ENCODE measurements at regions not wholly inside any gene's neighbourhood (a gene's known extent, or its start where the extent isn't known, plus 50 kb on each side); places are given as distances from the start of the nearest gene placed in this dataset.

DNA sequence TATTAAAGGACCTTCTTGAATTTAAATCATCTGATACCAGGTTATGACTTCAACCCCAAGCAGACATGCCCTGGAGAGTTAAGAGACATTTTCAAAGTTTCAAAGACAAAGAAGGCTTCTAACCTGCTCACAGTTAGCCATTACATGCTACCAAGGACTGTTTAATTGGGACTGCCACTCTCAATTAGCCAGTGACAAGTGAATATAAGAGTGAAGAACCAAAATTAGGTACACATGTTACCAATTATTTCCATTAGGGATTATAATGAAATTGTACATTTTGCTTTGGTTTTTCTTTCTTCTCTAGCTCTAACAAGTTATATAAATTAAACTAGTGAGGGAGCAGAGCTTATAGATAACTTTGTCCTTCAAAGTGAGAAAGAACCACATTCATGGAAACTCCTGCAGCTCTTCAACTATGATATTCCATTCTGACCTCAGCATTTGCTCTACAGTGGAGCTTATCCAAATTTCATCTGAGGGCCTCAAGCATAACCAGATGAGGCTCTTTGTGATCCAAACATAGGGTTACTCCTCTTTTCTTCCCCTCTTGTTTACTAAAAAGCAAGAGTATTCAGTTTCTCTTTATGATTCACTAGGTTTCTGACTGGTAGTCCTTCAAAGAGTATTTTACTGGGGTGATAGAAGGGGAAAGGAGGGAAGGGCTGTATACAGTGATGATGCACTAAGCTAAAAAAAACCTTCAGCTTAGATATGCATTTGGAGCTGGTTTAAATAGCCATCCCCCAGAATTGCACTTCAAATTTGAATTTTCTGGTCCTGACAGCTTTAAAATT lies 91.3 kb downstream of the DUSP6 start:
- ATAC-seq (ENCODE audit: low FRiP score) (no peak), DNase-seq (no peak)
- H3K36me3 ChIP-seq (ENCODE audit: control insufficient read depth in 1 of 2, insufficient read depth in 2 of 2, low read length in 1 of 2): no peaks in the 10 kb centered on the region
- no peaks in the 10 kb centered on the region for H3K27me3 ChIP-seq (ENCODE audit: control insufficient read depth in 1 of 2, insufficient read depth in 2 of 2, low read length in 1 of 2)
- H3K9me3 ChIP-seq (ENCODE audit: control insufficient read depth, low read length): no peaks in the 10 kb centered on the region
- intact Hi-C loops (cut with DNase I): no loop called here
- H3K4me3 ChIP-seq (ENCODE audit: low read length in 2 of 2): no peak overlapping the region
- H3K4me1 ChIP-seq (ENCODE audit: control insufficient read depth in 1 of 2, insufficient read depth in 2 of 2, low read length in 2 of 2): peaks cover 0 to 3% of the 10 kb centered on the region in 2 donors
- no peak overlapping the region for H3K27ac ChIP-seq (ENCODE audit: low read depth in 1 of 2, low read length in 2 of 2)

DNA sequence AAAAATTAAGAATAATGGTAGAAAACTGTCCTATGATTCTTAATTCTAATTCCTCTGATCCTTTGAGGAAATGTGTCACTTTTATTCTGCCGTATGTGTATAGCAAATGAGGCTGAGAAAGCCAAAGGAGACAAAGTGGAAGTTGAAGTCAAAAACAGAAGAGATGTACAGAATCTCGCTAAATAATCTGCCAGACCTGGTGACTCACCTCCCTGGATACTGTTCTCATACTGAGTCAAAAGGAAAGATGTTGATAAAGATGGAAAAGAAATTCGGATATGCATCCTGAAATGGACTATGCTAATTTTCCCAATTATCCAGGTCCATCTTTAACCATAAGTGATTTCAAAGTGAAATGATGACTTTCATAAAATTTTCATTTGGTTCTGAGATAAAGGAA lies 92.5 kb downstream of the DUSP6 start:
- no peak overlapping the region for H3K27ac ChIP-seq (ENCODE audit: low read depth in 1 of 2, low read length in 2 of 2)
- DNase-seq (no peak), ATAC-seq (ENCODE audit: low FRiP score) (no peak)
- H3K4me1 ChIP-seq (ENCODE audit: control insufficient read depth in 1 of 2, insufficient read depth in 2 of 2, low read length in 2 of 2): peaks cover 0 to 3% of the 10 kb centered on the region in 2 donors
- 88 to 89% methylated on average over 3 of the region's 3 CpGs for WGBS, 2 donors
- H3K36me3 ChIP-seq (ENCODE audit: control insufficient read depth in 1 of 2, insufficient read depth in 2 of 2, low read length in 1 of 2): no peaks in the 10 kb centered on the region
- H3K27me3 ChIP-seq (ENCODE audit: control insufficient read depth in 1 of 2, insufficient read depth in 2 of 2, low read length in 1 of 2): no peaks in the 10 kb centered on the region
- H3K4me3 ChIP-seq (ENCODE audit: low read length in 2 of 2): no peak overlapping the region
- no peaks in the 10 kb centered on the region for H3K9me3 ChIP-seq (ENCODE audit: control insufficient read depth, low read length)
- intact Hi-C loops (cut with DNase I): no loop called here

DNA sequence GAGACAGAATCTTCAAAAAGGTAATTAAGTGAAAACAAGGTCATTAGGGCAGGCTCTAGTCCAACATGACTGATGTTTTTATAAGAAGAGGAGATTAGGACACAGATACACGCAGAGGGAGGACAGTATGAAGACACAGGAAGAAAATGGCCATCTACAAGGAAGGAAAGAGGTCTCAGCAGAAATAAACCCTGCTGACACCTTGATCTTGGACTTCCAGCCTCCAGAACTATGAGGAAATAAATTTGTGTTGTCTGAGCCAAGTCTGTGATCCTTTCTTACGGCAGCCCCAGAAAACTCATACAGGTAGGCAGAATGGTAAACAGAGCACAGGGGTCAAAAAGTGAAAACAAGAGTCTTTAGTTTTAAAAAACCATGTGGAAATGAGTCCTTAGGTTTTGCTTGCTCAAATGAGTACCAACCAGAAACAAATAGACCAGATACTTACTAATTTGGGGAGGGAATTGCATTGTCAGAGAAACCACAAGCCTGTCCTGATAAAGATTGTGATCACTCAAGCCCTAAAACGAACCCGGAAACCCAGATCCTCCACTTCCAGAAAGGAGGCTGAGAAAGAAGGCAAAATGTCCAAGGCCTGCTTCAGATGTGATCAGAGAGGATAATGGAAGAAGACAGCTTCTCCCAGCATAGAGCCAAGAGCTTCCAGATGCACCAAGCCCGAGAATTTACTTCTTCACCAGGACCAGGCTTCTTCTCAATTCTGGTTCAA lies 93.9 kb downstream of the DUSP6 start:
- no peak for ATAC-seq (ENCODE audit: low FRiP score)
- Histone ChIP-seq H3K36me3 (ENCODE audit: control insufficient read depth in 1 of 2, insufficient read depth in 2 of 2, low read length in 1 of 2) (no peaks in the 10 kb centered on the region), H3K27ac (ENCODE audit: low read depth in 1 of 2, low read length in 2 of 2) (no peak overlapping the region), H3K9me3 (ENCODE audit: control insufficient read depth, low read length) (no peaks in the 10 kb centered on the region), H3K4me3 (ENCODE audit: low read length in 2 of 2) (no peak overlapping the region), H3K4me1 (ENCODE audit: control insufficient read depth in 1 of 2, insufficient read depth in 2 of 2, low read length in 2 of 2) (peaks cover 0 to 3% of the 10 kb centered on the region in 2 donors), H3K27me3 (ENCODE audit: control insufficient read depth in 1 of 2, insufficient read depth in 2 of 2, low read length in 1 of 2) (no peaks in the 10 kb centered on the region)
- intact Hi-C loops (cut with DNase I): no loop called here
- 96 to 98% methylated on average over 5 of the region's 5 CpGs for WGBS, 2 donors
- DNase-seq: no peak

DNA sequence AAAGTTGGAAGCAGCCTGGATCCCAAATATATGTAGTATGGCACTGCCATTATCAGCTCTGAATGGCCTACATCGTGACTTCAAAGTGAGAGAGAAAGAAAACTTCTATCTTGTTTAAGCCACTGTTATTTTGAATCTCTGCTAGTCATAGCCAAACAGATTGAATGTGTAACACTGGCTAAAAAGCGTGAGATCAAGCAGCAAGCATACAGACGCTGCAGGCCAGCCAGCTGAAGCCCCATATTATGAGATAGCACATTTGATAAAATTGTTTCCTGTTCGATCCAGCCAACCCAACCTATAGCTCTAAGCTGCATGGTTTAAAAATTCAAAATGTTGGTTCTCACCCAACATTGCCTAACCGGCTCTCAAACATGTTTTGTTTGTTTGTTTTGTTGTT lies 95.0 kb downstream of the DUSP6 start:
- peaks cover 0 to 3% of the 10 kb centered on the region in 2 donors for H3K4me1 ChIP-seq (ENCODE audit: control insufficient read depth in 1 of 2, insufficient read depth in 2 of 2, low read length in 2 of 2)
- ATAC-seq (ENCODE audit: low FRiP score): no peak
- no peaks in the 10 kb centered on the region for H3K36me3 ChIP-seq (ENCODE audit: control insufficient read depth in 1 of 2, insufficient read depth in 2 of 2, low read length in 1 of 2)
- DNase-seq: no peak
- H3K9me3 ChIP-seq (ENCODE audit: control insufficient read depth, low read length): no peaks in the 10 kb centered on the region
- intact Hi-C loops (cut with DNase I): no loop called here
- WGBS, 2 donors: 62 to 63% methylated on average over 5 of the region's 5 CpGs
- H3K27ac ChIP-seq (ENCODE audit: low read depth in 1 of 2, low read length in 2 of 2): no peak overlapping the region
- H3K4me3 ChIP-seq (ENCODE audit: low read length in 2 of 2): no peak overlapping the region
- H3K27me3 ChIP-seq (ENCODE audit: control insufficient read depth in 1 of 2, insufficient read depth in 2 of 2, low read length in 1 of 2): no peaks in the 10 kb centered on the region

DNA sequence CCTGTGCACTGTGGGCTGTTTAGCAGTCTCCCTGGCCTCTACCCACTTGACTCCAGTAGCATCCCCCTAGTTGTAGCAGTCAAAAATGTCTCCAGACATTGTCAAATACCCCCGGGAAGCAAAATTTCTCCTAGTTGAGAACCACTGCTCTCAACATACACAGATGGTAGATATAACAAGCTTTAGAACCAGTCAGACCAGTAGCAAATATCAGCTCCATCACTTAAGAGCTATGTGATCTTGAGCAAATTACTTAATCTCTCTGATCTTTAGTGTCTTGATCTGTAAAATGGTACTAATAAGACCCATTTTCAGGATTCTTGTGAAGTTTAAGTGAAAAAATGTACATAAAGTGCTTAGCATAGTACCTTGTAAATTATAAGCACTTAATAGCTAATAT lies 96.2 kb downstream of the DUSP6 start:
- ATAC-seq (ENCODE audit: low FRiP score) (no peak), DNase-seq (no peak)
- Histone ChIP-seq H3K27ac (ENCODE audit: low read depth in 1 of 2, low read length in 2 of 2) (no peak overlapping the region), H3K36me3 (ENCODE audit: control insufficient read depth in 1 of 2, insufficient read depth in 2 of 2, low read length in 1 of 2) (no peaks in the 10 kb centered on the region), H3K4me1 (ENCODE audit: control insufficient read depth in 1 of 2, insufficient read depth in 2 of 2, low read length in 2 of 2) (peaks cover 0 to 3% of the 10 kb centered on the region in 2 donors), H3K27me3 (ENCODE audit: control insufficient read depth in 1 of 2, insufficient read depth in 2 of 2, low read length in 1 of 2) (no peaks in the 10 kb centered on the region), H3K9me3 (ENCODE audit: control insufficient read depth, low read length) (no peaks in the 10 kb centered on the region), H3K4me3 (ENCODE audit: low read length in 2 of 2) (no peak overlapping the region)
- WGBS, 2 donors: 98 to 100% methylated on average over 1 of the region's 1 CpG
- intact Hi-C loops (cut with DNase I): no loop called here

DNA sequence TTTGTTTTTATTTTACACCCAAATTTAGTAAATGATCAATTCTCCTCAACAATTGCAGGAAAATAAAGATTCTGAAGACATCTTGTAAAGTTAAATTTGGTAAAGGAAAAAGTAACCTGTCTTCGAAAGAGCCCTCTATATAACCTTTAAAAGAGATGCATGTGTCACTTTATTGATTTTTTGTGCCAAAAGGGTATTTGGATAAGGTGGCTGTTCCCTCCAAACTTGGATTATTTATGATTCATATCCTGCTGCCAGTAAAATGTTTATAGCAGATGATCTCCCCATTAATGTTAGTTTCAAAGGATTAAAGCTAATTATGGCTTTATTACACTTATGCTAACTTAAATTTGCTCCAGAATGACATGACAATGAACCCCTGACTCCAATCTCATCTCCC lies 98.8 kb downstream of the DUSP6 start:
- no peak overlapping the region for H3K4me3 ChIP-seq (ENCODE audit: low read length in 2 of 2)
- intact Hi-C loops (cut with DNase I): no loop called here
- ATAC-seq (ENCODE audit: low FRiP score) (no peak), DNase-seq (no peak)
- no peak overlapping the region for H3K27ac ChIP-seq (ENCODE audit: low read depth in 1 of 2, low read length in 2 of 2)
- no peaks in the 10 kb centered on the region for H3K36me3 ChIP-seq (ENCODE audit: control insufficient read depth in 1 of 2, insufficient read depth in 2 of 2, low read length in 1 of 2)
- H3K27me3 ChIP-seq (ENCODE audit: control insufficient read depth in 1 of 2, insufficient read depth in 2 of 2, low read length in 1 of 2): no peaks in the 10 kb centered on the region
- 97 to 100% methylated on average over 1 of the region's 1 CpG for WGBS, 2 donors
- H3K9me3 ChIP-seq (ENCODE audit: control insufficient read depth, low read length): no peaks in the 10 kb centered on the region
- H3K4me1 ChIP-seq (ENCODE audit: control insufficient read depth in 1 of 2, insufficient read depth in 2 of 2, low read length in 2 of 2): peaks cover 0 to 3% of the 10 kb centered on the region in 2 donors

DNA sequence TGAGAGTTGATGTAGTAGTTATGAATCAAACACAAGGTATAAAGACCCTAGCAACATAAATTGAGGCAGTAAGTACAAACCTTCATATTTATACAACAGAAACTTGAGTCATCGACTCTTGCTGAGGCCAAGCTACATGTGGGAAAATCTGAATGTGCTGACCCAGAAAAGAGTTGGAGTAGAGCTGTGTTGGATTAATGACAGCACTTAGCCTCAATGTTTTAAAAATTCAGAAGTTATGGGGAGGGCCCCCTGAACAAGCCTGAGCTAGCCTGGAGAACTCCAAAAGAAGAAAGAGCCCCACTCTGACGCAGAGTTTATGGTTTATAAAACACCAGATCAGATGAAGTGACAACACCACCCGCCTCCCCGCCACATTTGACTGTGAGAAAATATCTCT lies 100.0 kb downstream of the DUSP6 start:
- no peak for DNase-seq
- 49 to 56% methylated on average over 4 of the region's 4 CpGs for WGBS, 2 donors
- no peak overlapping the region for H3K27ac ChIP-seq (ENCODE audit: low read depth in 1 of 2, low read length in 2 of 2)
- intact Hi-C loops (cut with DNase I): no loop called here
- H3K4me3 ChIP-seq (ENCODE audit: low read length in 2 of 2): no peak overlapping the region
- H3K9me3 ChIP-seq (ENCODE audit: control insufficient read depth, low read length): no peaks in the 10 kb centered on the region
- H3K36me3 ChIP-seq (ENCODE audit: control insufficient read depth in 1 of 2, insufficient read depth in 2 of 2, low read length in 1 of 2): no peaks in the 10 kb centered on the region
- no peaks in the 10 kb centered on the region for H3K27me3 ChIP-seq (ENCODE audit: control insufficient read depth in 1 of 2, insufficient read depth in 2 of 2, low read length in 1 of 2)
- no peak for ATAC-seq (ENCODE audit: low FRiP score)
- H3K4me1 ChIP-seq (ENCODE audit: control insufficient read depth in 1 of 2, insufficient read depth in 2 of 2, low read length in 2 of 2): peaks cover 0 to 3% of the 10 kb centered on the region in 2 donors

DNA sequence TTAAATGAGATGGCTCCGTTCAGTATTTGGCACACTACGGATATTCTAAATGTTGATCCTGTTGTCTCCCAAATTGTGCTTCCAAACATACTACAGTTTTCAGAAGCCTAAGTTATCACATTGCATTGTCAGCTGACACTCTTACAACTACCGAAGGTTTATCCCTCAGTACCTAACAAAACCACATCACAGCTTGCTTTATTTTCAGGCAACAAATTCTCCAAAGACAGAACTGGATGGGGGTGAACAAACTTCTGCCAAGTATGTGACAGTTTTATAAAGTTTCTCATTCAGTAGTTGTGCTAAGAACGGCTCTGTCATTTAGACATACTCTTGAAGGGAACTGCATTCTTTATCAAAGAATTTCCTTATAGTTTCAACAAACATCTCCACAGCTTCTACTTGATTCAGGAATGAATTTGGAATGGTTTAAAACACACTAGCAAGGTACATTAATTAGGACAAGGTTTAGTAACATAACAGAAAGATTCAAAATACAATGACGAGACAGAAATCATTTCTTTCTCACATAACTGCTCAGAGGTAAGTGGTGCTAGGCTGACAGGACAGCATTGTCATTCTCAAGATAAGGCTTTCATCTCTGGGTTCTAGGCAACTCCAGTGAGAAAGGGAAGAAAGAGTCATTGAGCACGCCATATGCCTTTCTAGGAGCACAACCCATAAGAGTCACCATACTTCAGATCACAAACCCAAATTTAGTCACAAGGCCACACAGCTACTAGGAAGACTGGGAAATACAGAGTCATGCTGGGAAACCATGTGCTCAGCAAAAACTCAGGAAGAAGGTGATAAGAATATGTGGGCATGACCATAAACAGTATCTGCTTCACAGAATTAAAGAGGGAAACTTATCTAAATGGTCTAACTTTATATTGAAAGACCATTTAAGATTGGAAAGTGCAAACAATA lies 100.7 kb downstream of the DUSP6 start:
- DNase-seq (no peak), ATAC-seq (ENCODE audit: low FRiP score) (no peak)
- intact Hi-C loops (cut with DNase I): no loop called here
- H3K9me3 ChIP-seq (ENCODE audit: control insufficient read depth, low read length): no peaks in the 10 kb centered on the region
- H3K27ac ChIP-seq (ENCODE audit: low read depth in 1 of 2, low read length in 2 of 2): no peak overlapping the region
- H3K36me3 ChIP-seq (ENCODE audit: control insufficient read depth in 1 of 2, insufficient read depth in 2 of 2, low read length in 1 of 2): no peaks in the 10 kb centered on the region
- H3K4me3 ChIP-seq (ENCODE audit: low read length in 2 of 2): no peak overlapping the region
- no peaks in the 10 kb centered on the region for H3K4me1 ChIP-seq (ENCODE audit: control insufficient read depth in 1 of 2, insufficient read depth in 2 of 2, low read length in 2 of 2)
- no peaks in the 10 kb centered on the region for H3K27me3 ChIP-seq (ENCODE audit: control insufficient read depth in 1 of 2, insufficient read depth in 2 of 2, low read length in 1 of 2)
- 59 to 62% methylated on average over 6 of the region's 6 CpGs for WGBS, 2 donors

Data from aorta (tissue), 5 donors.